Hematopoietic multipotent progenitor cell treated with erythropoietin and hydrocortisone succinate and interleukin-3 and kit ligand, for 4 days (in vitro differentiated cells): ENCODE measurements at regions not wholly inside any gene's neighbourhood (a gene's known extent, or its start where the extent isn't known, plus 50 kb on each side); places are given as distances from the start of the nearest gene placed in this dataset.

ENCODE experiments used
- DNase-seq: peaks from one replicate; pipeline ENCODE4 v3.0.0-alpha.2; 2015

- no peak for DNase-seq
Measured at GRCh38 chr21:28783641-28784185, 209.0 kb downstream of the LTN1 start.

GRCh38 chr21:28781602-28782276, 210.9 kb downstream of the LTN1 start:
- DNase-seq = peak; percentile 64

DNA sequence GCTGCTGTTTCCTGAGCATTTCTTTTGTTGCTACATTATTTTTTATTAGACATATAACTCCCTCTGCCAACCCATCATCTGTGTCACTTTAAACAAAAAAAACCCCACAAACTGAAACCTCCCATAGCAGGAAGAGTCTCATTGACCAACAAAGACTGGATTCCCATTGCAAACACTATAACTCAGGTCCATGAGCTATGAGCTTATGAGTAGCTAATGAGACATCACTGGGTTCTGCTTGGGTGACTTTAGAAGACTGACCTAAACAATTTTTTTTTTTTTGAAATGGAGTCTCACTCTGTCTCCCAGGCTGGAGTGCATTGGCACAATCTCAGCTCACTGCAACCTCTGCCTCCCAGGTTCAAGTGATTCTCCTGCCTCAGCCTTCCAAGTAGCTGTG, 212.8 kb downstream of the LTN1 start:
- no peak for DNase-seq

DNA sequence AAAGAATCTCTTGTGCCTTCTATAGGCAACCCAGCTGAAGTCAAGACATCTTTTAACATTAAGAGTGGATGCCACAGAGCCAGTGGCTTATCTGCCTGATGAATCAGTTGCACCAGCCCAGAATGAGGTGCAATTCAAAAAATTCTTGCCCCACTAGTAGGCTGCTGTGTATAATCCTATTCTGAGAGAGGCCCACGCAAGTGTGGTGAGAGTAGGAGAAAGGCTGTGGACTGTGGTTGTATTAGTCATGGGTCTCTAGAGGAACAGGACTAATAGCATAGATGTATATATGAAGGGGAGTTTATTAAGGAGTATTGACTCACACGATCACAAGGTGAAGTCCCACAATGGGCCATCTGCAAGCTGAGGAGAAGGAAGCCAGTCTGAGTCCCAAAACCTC, 216.4 kb downstream of the LTN1 start:
- no peak for DNase-seq

DNA sequence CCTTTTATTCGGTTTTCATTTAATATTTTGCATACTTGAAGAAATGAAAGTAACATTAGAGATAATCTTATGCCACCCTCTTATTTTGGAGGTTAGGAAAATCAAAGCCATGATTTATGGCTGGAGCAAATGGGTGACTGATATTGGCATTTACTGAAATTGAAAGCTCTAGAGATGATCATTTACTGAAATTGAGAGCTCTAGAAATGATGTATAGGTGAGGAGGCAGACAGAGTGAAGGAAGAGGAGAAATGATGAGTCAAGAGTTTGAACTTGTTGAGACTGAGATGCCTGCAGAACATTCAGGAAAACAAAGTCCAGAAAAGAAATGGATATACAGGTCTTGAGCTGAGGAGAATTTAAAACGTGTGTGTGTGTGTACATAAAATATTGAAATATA, 217.6 kb downstream of the LTN1 start:
- no peak for DNase-seq

- no peak for DNase-seq
Measured at GRCh38 chr21:28773036-28773435, 219.6 kb downstream of the LTN1 start.

DNA sequence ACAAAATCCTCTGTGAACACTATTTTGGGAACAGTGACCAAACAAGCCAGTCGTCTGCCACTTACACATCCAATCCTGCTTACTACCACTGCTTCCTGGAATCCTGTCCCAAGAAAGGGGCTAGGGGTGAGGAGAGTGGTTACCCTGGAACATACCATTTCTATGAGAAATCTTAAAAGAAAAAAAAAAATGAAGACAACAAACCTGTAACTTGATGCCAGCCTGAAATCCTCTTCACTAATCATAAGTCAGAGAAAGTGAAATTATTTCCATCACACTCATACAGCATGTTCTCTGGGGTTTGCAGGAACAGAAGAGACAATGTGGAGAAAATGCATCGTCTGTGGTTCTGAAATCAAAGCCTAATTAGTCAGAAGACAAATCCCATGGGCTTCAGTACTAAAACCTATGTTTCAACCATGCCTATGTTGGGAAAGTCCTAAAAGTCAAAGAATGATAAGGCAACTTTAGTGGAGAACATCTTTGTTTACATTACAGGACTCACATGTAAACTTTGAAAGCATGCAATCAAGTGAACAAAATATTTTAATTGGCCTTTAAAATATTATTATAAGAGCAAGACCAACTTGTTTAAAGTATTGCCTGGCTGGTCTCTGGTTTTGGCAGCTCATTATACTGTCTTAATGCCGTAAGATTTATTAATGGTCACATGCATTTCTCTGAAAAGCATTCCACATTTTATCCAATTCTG, 220.7 kb downstream of the LTN1 start:
- no peak for DNase-seq

GRCh38 chr21:28770867-28771661, 221.6 kb downstream of the LTN1 start:
- no peak for DNase-seq

GRCh38 chr21:28769683-28770082, 223.0 kb downstream of the LTN1 start:
- DNase-seq = no peak

DNA sequence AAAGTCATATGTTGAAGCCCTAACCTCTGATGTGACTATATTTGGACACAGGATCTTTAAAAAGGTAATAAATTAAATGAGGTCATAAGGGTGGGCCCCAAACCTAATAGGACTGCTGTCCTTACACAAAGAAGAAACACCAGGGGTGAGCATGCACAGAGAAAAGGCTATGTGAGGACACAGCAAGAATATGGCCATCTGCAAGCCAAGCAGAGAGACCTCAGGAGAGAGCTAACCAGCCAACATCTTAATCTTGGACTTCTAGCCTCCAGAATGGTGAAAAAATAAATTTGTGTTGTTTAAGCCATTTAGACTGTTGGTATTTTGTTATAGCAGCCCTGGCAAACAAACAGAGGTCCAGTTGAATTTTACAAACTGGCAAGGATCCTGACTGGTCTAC, 223.9 kb downstream of the LTN1 start:
- DNase-seq = no peak

- no peak for DNase-seq
Measured at GRCh38 chr21:28767523-28767922, 225.2 kb downstream of the LTN1 start.

GRCh38 chr21:28763809-28764418, 228.8 kb downstream of the LTN1 start:
- DNase-seq = no peak

- DNase-seq = no peak
Measured at GRCh38 chr21:28762357-28762735, 230.3 kb downstream of the LTN1 start.

GRCh38 chr21:28761674-28762356, 230.9 kb downstream of the LTN1 start:
- no peak for DNase-seq

DNA sequence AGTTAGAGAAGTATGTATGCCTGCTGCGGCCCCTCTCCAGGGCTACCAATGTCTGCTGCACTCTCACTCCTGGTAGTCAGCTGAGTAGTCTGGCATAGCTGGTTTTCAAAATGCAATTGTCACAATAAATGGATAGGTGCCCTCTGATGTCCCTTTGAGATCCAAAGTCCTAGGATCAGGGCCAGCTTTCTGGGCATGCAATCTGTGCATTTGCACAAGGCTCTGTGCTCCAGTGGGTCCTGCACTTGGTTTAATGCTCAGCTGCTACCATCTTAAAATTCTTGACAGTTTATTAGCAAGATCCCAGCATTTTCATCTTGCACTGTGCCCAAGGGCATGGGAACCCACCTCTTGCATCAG, 233.8 kb downstream of the LTN1 start:
- no peak for DNase-seq

DNA sequence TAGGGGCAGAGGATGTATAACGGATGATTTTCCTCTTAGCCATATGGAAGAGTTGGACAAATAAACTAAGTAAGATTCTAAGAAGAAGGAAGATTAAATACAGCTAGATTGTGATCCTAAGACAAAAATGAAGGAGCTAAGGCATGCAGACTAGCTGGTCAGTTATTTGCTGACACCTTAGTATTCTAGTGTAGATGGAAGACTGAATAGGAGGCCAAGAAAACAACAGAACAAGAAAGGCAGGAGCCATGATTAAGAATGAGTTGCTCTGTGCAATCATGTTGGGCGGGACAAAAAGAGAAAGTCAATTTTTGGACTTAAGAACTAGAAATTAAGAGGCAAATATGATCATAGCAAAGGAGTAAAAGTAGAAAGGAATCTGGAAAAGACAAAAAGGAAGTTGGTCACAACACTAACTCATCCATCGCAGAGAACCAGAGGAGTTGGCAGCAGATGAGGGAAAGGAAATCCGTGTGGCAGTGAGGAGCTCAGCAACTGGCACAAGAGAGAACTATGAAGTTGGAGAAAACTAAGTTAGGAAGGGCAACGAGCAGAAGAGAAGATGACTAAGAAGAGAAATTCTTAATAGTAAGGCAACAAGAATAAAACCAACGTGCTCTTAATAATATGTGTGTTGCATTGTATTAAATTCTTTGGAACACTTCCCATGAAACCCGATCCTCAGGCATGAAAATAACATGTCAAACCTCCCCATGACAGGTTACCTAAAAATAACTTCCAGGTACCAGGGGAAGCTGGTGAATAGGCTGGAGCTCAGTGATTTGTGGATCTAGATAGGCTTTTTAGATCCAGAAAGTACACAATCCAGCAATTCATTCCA, 234.4 kb downstream of the LTN1 start:
- no peak for DNase-seq

- DNase-seq = no peak
Measured at GRCh38 chr21:28754862-28755261, 237.8 kb downstream of the LTN1 start.

DNA sequence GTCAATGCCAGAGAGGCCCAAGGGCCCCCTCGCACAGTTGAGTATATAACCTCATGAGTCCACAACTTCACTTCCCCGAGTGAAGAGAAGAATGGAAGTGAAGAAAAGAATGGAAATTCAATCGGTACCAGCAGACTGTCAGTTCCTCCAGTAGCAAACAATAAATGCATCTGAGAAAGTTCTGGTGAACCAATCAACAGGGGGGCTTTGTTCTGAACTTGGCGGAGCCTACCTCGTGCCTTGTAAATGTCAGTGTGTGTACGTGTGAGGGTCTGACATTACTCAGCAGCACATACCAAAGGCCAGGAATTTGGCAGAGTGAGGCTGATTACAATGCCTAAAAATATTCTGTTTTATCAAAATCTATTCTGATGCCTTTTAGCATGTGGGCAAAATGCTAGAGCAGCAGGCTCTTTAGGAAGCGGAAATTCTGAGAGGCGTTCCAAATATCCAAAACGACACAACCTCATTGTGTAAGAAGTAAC, 238.5 kb downstream of the LTN1 start:
- no peak for DNase-seq

- no peak for DNase-seq
Measured at GRCh38 chr21:28752131-28752530, 240.5 kb downstream of the LTN1 start.

GRCh38 chr21:28751176-28751575, 241.5 kb downstream of the LTN1 start:
- no peak for DNase-seq

DNA sequence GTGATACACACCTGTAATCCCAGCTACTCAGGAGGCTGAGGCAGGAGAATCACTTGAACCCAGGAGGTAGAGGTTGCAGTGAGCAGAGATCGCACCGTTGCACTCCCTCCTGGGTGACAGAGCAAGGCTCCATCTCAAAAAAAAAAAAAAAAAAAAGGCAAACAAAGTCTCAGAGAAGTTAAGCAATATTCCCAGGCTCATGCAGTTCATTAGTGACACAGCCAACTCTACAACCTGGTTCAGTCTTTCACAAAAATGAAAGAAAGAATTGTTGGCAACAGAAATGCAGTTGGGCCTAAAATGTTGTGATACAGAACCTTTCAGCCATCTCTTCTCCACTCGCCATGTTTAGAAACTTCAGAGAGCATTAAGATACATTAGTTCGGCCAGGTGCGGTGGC, 242.1 kb downstream of the LTN1 start:
- DNase-seq = no peak

DNA sequence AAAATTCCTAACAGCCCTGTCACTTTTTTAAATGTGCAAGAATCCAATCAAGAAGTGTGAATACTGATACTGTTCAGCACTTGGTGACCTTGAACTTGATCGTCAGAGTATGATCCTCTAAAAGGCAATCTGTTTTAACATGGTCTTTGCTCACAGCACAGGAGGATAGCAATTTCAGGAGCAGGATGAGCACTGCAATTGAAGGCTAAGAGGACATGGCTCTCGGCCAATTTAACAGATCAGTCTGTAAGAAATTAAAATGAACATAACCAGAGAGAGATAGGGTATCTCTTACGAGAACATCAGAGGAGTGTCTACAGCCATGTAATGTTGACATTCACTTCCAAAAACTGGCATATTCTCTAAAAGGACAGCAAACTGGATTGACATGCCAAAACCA, 243.1 kb downstream of the LTN1 start:
- no peak for DNase-seq
